ENCODE measurements at regions not wholly inside any gene's neighbourhood (a gene's known extent, or its start where the extent isn't known, plus 50 kb on each side); places are given as distances from the start of the nearest gene placed in this dataset.

- TF ChIP-seq CTCF (IDR thresholded peaks at IDR 0.05 in 4 of 5, conservative IDR thresholded peaks at IDR 0.05 in 1 of 5) = no peak
- TF ChIP-seq POLR2A (IDR thresholded peaks at IDR 0.05) = no peak
Observed at GRCh38 chr2:156129227-156129626, 203.3 kb downstream of the NR4A2 start.
